Ramos (cell line): ENCODE measurements at regions not wholly inside any gene's neighbourhood (a gene's known extent, or its start where the extent isn't known, plus 50 kb on each side); places are given as distances from the start of the nearest gene placed in this dataset.
"Not testable (repeated sequence)": the region's sequence is repeated elsewhere in the genome, so short reads cannot be mapped to it uniquely, and the experiment has no call there.

Source experiments
- in situ Hi-C: fragments of 300-500 bp; cut with MboI; formaldehyde crosslinking; loops from one replicate; pipeline ENCODE4 v1.14.3; 2022; ENCODE audit warnings: low sequenced_read_pairs; ENCODE audit not compliant: unreplicated experiment

GRCh38 chr2:19207452-19207851 is 151.0 kb downstream of the OSR1 start:
- in situ Hi-C loops = no loop called here

- in situ Hi-C loops = no loop called here
Measured at GRCh38 chr2:19205983-19206533, 152.4 kb downstream of the OSR1 start.

- in situ Hi-C loops = no loop called here
Measured at GRCh38 chr2:19203866-19204265, 154.6 kb downstream of the OSR1 start.

GRCh38 chr2:19201911-19202462 is 156.4 kb downstream of the OSR1 start:
- in situ Hi-C loops = no loop called here

GRCh38 chr2:19198381-19198780 is 160.0 kb downstream of the OSR1 start:
- in situ Hi-C loops = no loop called here

- in situ Hi-C loops = no loop called here
Measured at GRCh38 chr2:19195661-19196060, 162.8 kb downstream of the OSR1 start.

- in situ Hi-C loops = no loop called here
Measured at GRCh38 chr2:19189391-19189790, 169.0 kb downstream of the OSR1 start.

- in situ Hi-C loops = no loop called here
Measured at GRCh38 chr2:19187323-19188020, 171.0 kb downstream of the OSR1 start.

- in situ Hi-C loops = no loop called here
Measured at GRCh38 chr2:19185086-19185485, 173.3 kb downstream of the OSR1 start.

- in situ Hi-C loops = no loop called here
Measured at GRCh38 chr2:19178175-19178574, 180.2 kb downstream of the OSR1 start.

- in situ Hi-C loops = no loop called here
Measured at GRCh38 chr2:19176977-19177376, 181.4 kb downstream of the OSR1 start.

GRCh38 chr2:19176172-19176852 is 182.1 kb downstream of the OSR1 start:
- in situ Hi-C loops = no loop called here

- in situ Hi-C loops = no loop called here
Measured at GRCh38 chr2:19174176-19174575, 184.2 kb downstream of the OSR1 start.

- in situ Hi-C loops = no loop called here
Measured at GRCh38 chr2:19171409-19171808, 187.0 kb downstream of the OSR1 start.

- in situ Hi-C loops = no loop called here
Measured at GRCh38 chr2:19169134-19169768, 189.2 kb downstream of the OSR1 start.

GRCh38 chr2:19164099-19164498 is 194.3 kb downstream of the OSR1 start:
- in situ Hi-C loops = not testable (repeated sequence)

- in situ Hi-C loops = no loop called here
Measured at GRCh38 chr2:19158896-19159295, 199.5 kb downstream of the OSR1 start.

- in situ Hi-C loops = no loop called here
Measured at GRCh38 chr2:19158211-19158610, 200.2 kb downstream of the OSR1 start.

- in situ Hi-C loops = no loop called here
Measured at GRCh38 chr2:19156646-19157045, 201.8 kb downstream of the OSR1 start.

- in situ Hi-C loops = no loop called here
Measured at GRCh38 chr2:19150726-19151125, 207.7 kb downstream of the OSR1 start.

- in situ Hi-C loops = no loop called here
Measured at GRCh38 chr2:19146867-19147266, 211.6 kb downstream of the OSR1 start.
